Left hindlimb (tissue), 1 donor: ENCODE measurements at regions not wholly inside any gene's neighbourhood (a gene's known extent, or its start where the extent isn't known, plus 50 kb on each side); places are given as distances from the start of the nearest gene placed in this dataset.
"Not testable (repeated sequence)": the region's sequence is repeated elsewhere in the genome, so short reads cannot be mapped to it uniquely, and the experiment has no call there.

ENCODE experiments used
- DNase-seq: peaks from one replicate; pipeline ENCODE4 v3.0.0-alpha.2; 2018

- DNase-seq = not testable (repeated sequence)
Measured at GRCh38 chr2:88802026-88802425, 110.6 kb downstream of the RPIA start.

DNA sequence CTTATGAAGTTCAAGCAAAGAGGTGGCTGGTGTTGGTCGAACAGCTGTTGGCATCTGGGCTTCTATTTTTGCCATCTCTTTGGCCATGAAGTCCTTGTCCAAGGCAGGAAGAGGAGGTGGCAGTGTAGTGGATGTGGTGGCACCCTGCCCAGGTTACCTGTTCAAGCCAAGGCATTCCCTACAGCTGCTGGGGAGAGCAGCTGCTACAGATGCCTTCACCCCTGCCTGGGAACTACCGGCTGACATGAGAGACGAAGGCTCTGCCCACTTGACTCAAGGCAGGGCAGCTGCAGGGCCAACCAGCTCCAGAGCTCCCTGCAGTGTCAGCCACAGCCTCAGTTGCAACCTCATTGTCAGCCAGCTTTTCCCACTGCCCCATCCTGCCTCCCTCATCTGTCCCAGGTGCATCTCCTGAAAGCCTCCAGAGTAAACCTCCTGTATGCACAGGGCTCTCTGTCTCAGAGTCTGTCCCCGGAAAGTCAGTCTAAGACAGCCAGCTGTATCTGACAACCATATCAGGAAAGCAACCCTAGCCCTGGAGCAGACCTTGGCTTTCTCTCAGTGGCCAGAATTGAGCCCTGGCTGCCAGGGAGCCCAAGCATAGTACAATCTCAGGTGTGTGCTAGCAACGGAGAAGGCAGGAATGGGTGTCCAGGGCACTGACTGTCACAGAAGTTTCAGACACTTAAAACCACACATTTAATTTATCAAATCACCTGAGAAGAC, 115.9 kb downstream of the RPIA start:
- no peak for DNase-seq

DNA sequence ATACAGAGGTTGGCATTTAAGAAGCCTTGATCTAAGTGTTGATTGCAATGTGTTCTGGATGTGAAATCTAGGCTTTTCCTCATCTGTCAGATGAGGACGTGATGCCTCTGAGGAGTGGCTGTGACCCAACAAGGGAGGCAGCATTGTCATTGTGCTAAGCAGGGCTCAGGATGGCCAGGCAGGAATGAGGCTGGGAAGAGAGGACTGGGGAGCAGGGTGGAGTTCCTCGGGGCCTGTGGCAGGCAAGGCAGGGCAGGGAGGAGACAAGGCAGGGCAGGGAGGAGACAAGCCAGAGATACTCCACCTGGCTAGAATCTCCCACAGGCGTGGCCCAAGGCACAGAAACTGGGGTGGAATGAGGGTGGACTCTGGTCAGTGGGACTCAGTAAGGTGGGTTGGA, 116.6 kb downstream of the RPIA start:
- no peak for DNase-seq

- DNase-seq = no peak
Measured at GRCh38 chr2:88808652-88809051, 117.2 kb downstream of the RPIA start.

- no peak for DNase-seq
Measured at GRCh38 chr2:88809216-88809615, 117.7 kb downstream of the RPIA start.

GRCh38 chr2:88810017-88810416, 118.5 kb downstream of the RPIA start:
- DNase-seq = no peak

GRCh38 chr2:88810488-88810887, 119.0 kb downstream of the RPIA start:
- no peak for DNase-seq

DNA sequence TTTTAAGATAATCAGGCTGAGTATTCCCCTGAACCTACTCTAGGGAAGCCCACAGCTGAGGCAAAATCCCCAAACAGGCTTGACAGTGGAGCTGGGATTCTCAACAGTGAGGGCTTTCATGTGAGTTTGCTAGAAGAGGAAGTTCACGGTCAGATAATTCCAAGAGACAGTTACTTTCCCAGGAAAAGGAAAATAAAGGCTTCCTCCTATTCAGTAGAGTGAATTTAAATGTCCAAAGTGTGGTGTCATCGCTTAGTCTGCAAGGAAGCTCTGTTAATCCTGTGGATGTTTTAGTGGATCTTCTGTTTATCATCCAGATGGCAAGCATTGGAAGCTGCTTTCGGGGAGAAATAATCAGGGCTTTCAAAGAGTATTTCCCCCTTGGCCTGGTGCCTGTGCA, 119.8 kb downstream of the RPIA start:
- DNase-seq = no peak

- DNase-seq = no peak
Measured at GRCh38 chr2:88811681-88812080, 120.2 kb downstream of the RPIA start.

GRCh38 chr2:88813612-88814011, 122.1 kb downstream of the RPIA start:
- DNase-seq = no peak

DNA sequence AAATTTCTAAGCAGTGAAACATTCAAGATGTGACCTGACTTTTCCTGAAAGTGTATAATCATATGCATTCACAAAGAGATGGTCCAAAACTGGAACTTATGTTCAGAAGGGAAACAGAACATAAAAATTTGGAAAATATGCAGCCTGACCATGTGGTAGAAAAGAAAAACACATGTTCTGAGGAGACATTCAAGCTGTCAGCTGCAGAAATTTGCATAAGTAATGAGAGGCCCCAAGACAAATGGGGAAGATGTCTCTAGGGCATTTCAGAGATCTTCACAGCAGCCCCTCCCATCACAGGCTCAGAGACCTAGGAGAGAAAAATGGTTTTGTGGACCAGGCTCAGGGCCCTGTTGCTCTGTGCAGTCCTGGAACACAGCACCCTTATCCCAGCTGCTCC, 123.8 kb downstream of the RPIA start:
- no peak for DNase-seq

DNA sequence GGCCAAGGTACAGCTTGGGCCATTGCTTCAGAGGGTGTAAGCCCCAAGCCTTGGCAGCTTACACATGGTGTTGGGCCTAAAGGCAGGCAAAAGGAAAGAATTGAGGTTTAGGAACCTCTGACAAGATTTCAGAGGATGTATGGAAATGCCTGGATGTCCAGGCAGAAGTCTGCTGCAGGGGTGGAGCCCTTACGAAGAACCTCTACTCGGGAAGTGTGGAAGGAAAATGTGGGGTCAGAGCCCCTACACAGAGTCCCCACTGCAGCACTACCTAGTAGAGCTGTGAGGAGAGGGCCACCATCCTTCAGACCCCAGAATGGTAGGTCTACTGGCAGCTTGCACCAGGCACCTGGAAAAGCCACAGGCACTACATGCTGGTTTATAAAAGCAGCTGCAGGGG, 124.2 kb downstream of the RPIA start:
- DNase-seq = no peak

- no peak for DNase-seq
Measured at GRCh38 chr2:88818381-88818780, 126.9 kb downstream of the RPIA start.

DNA sequence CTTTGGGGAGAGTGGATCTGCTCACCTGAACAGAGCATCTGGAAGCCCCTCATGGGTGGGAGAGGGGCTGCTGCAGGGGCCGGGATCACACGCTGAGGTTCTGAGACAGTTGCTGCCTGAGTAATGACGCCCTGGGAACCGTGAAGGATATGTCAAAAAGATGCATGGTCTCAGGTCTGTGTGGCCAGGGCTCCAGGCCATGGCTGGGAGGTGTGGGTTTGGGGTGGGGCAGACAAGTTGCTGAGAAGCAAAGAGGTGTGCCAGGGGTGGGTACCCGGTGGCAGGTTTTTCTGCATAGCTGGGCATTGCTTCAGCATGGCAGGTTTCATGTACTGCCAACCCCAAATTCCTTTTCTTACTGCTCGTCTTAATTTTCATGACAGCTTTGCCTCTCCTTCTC, 133.5 kb downstream of the RPIA start:
- no peak for DNase-seq

DNA sequence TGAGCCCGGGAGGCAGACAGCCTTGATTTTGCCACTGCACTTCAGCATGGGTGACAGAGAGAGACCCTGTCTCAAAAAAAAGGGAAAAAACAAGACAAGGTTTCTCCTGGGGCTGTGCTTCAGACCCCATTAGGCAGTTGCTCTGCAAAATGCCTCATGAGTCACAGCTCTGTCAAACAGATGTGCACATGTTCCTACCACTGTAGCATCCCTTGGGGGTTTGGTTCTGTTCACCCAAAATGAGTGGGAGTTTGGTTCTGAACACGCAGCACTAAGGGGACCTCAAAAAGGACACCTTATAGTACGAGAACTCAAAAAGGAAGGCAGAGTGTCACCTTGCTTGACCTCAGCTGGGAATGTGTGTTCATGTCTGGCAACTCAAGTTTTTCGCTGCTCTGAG, 134.9 kb downstream of the RPIA start:
- DNase-seq = no peak

GRCh38 chr2:88827821-88828220, 136.3 kb downstream of the RPIA start:
- DNase-seq = no peak

- DNase-seq = peak; percentile 45
Measured at GRCh38 chr2:88828397-88829137, 137.1 kb downstream of the RPIA start.

DNA sequence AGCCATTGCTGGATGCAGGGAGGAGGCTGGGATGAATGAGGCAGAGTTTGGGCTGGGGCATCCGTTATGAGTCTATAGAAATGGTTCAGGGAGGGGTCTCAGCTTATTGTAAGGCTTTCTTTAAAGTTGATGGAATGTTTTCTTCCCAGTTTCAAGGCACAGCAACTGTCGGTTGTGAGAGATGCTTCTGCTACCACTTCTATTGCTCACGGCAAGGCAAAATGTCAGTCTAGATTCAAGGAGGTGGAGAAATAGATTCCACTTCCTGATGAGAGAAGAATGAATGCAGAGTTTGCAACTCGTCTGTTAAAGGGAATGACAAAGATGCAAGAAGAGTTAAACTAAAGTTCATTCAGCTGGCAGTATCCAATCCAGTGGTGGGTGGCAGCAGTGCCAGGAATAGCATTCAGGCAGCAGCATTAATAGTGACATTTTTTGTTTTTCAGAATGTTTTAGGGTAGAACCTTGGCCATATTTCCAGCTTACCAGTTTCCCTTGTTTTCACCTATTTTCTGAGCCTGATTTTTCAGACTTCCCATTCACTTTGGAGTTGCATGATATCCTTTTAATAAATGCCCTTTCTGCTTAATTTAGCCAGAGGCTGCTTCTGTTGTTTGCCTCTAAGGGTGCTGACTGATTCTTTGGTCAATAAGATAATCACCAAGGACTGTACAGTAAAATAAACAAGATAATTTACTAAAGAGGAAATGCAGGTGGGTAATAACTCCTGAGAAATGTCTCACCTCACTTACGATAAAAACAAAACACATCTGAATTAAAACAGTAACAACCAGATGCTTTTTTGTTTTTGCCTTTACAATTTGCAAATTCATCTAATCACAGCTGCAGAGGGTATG, 138.4 kb downstream of the RPIA start:
- DNase-seq = no peak

DNA sequence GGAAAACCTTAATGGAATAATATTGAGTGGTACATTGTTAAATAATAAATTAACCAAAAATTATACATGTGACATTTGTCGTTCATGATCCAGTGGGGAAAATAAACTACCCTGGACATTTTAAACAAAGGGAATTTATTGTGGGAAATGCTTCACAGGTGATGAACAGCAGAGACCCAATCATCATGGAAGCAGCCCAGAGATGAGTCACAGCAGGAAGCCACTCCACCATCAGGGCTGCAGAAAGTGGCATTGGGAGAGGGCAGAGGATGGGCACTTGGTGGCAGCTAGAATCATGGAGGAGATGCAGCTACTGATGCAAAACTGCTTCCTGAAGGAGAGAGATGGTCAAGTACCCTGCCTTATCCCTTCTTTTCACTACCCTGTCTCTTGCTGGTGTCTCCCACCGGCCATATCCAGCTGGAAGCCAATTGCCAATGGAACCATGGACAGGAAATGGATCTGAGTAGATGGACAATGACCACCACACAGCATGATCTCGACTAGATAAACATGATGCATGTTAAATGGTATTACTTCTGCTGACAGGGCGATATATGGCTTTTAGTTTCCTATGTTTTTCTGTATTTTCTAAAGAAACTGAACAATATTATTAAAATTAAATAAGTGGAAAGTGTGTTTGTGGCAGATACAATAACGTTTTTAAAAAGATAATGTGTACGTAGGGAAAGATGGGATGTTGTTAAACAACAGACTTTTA, 139.8 kb downstream of the RPIA start:
- no peak for DNase-seq

DNA sequence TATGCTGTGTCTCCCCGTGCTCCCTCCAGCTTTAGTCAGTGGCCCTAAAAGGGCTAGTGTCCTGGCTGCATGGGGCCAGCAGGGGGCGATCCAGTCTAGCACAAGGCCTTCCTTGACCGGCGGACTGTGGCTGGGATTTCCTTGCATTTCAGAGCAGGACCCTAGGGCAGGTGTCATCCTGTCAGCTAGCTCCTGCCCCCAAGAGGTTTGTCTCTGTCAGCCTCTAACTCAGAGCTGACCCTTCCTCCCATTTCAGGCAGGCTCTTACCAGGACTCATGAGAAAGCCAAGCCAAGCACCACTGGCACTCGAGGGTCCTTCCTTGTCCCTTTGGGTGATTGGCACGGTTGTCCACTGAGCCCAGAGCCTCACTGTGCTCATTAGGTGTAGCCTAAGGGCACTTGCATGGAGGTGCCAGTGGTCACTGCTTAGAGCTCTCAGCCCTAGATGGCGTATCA, 140.3 kb downstream of the RPIA start:
- no peak for DNase-seq

GRCh38 chr2:88832311-88832991, 141.0 kb downstream of the RPIA start:
- DNase-seq = peak; percentile 45

GRCh38 chr2:88832992-88833389, 141.5 kb downstream of the RPIA start:
- no peak for DNase-seq
